NT2/D1 (cell line): ENCODE measurements at regions not wholly inside any gene's neighbourhood (a gene's known extent, or its start where the extent isn't known, plus 50 kb on each side); places are given as distances from the start of the nearest gene placed in this dataset.
"Not testable (repeated sequence)": the region's sequence is repeated elsewhere in the genome, so short reads cannot be mapped to it uniquely, and the experiment has no call there.

Experiments used
- YY1 ChIP-seq: IDR thresholded peaks from 2 replicates; pipeline ENCODE4 v1.6.1; 2011; ENCODE audit not compliant: insufficient read length, insufficient read depth
- ZNF274 ChIP-seq: IDR thresholded peaks from 2 replicates; pipeline ENCODE4 v1.6.1; 2011; ENCODE audit warnings: mild to moderate bottlenecking, low read depth, low read length

DNA sequence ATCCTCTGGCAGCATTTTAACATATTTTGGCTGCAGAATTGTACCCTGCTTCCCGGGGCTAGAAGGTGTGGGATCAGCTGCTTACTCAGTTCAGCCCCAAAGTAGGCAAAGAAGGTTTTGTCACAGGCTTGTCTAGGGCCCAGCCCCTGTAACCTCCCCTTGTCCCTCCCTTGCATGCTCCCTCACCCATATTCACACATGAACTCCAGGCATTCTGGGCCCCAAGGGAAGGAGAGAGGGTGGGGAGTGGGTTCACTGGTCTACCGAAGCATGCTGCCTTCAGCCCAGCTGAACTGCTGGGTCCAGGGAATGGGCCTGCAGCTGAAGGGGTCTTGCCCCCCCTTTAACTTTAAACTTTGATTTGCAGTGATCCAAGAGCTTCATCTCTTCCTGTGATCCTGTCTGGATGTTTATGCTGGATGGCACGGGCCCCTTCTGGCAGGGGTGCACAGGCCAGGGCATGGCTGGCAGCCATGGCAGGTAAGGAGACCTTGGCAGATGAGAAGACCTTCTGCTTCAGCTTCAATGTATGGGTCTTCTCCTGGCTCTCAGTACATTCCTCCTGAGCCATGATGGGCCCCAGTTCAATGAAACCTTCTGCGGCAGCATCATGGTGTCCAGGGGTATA is 513.6 kb upstream of the WSB1 start:
- not testable (repeated sequence) for TF ChIP-seq YY1, ZNF274
